HCT116 (cell line): ENCODE measurements at regions not wholly inside any gene's neighbourhood (a gene's known extent, or its start where the extent isn't known, plus 50 kb on each side); places are given as distances from the start of the nearest gene placed in this dataset.

ENCODE experiments used
- ATAC-seq: fragments of 200-7000 bp; cut with Tn5 transposase; 2 replicates; pipeline ENCODE4 v1.9.1; 2020; ENCODE audit warnings: mild to moderate bottlenecking, moderate library complexity
- BruUV-seq: library from RNA; stranded (reverse); fragments of 400-500 nt; replicated peaks from 2 replicates; lab custom pipeline; 2021; lab: Mats Ljungman, UMichigan
- CTCF ChIA-PET: fragments of 300-600 bp; sonication (Branson Sonifier 250); formaldehyde crosslinking; loops from one replicate; lab custom pipeline; 2021; ENCODE audit warnings: antibody characterized with exemption; lab: Charles Lee
- POLR2A ChIA-PET: fragments of 300-600, 350-600 bp; sonication (Branson Sonifier 250); formaldehyde crosslinking; loops from one replicate; lab custom pipeline; 2021; ENCODE audit warnings: antibody characterized with exemption; lab: Charles Lee
- RAD21 ChIA-PET, 2 experiments: fragments of 300-600 bp; sonication (Branson Sonifier 250); formaldehyde crosslinking; loops; one replicate each; lab custom pipeline; 2023; ENCODE audit warnings: low total read pairs in 2 of 2; ENCODE audit not compliant: uncharacterized antibody in 2 of 2, unreplicated experiment in 2 of 2, low non-redundant PET in 1 of 2; lab: Charles Lee
- DNase-seq: peaks from one replicate; pipeline ENCODE4 v3.0.0-alpha.2; 2010; ENCODE audit warnings: low read depth, low spot score
- H2AFZ ChIP-seq: fragments of 200-600 bp; shearing (Covaris generic), sonication (generic); 2 replicates; pipeline ENCODE4 v1.6.1; 2017; ENCODE audit warnings: low read depth, mixed run types, mixed read lengths, antibody characterized with exemption, low read length; ENCODE audit not compliant: poor library complexity, severe bottlenecking
- H3K27ac ChIP-seq: 2 replicates; pipeline ENCODE4 v1.5.1; 2012; ENCODE audit warnings: low read depth, low read length
- H3K27me3 ChIP-seq: fragments of 200-600 bp; sonication (generic); 2 replicates; pipeline ENCODE4 v1.6.1; 2016; ENCODE audit warnings: mixed run types, low read length, mixed read lengths; ENCODE audit not compliant: insufficient read depth
- H3K36me3 ChIP-seq, 2 experiments: fragments of 200-500 bp in 1 of 2; fragments of 200-600 bp in 1 of 2; sonication (Bioruptor generic) in 1 of 2; sonication (generic) in 1 of 2; 2 replicates each; pipeline versions ENCODE4 v1.5.1 to v1.6.1; 2014 to 2016; ENCODE audit warnings: low read length in 2 of 2, inconsistent platforms in 1 of 2, mixed read lengths in 1 of 2, mixed run types in 1 of 2; ENCODE audit not compliant: insufficient read depth in 2 of 2, control insufficient read depth in 1 of 2
- H3K4me1 ChIP-seq, 2 experiments: fragments of 200-600 bp in 1 of 2; sonication (generic) in 1 of 2; 2 replicates each; pipeline versions ENCODE4 v1.5.1 to v1.6.1; 2012 to 2017; ENCODE audit warnings: low read length in 2 of 2, inconsistent platforms in 1 of 2, mild to moderate bottlenecking in 1 of 2, mixed read lengths in 1 of 2, mixed run types in 1 of 2, moderate library complexity in 1 of 2; ENCODE audit not compliant: insufficient read depth in 2 of 2, control insufficient read depth in 1 of 2
- H3K4me2 ChIP-seq: fragments of 200-600 bp; sonication (generic); 2 replicates; pipeline ENCODE4 v1.6.1; 2017; ENCODE audit warnings: mixed run types, low read length, mixed read lengths
- H3K4me3 ChIP-seq, 2 experiments: fragments of 200-600 bp in 1 of 2; sonication (generic) in 1 of 2; replicated peaks in 1 of 2; 2 replicates each; pipeline ENCODE4 v1.5.1; 2011 to 2016; ENCODE audit warnings: low read length in 2 of 2, control low read depth in 1 of 2, low read depth in 1 of 2, mild to moderate bottlenecking in 1 of 2, mixed read lengths in 1 of 2, mixed run types in 1 of 2
- H3K79me2 ChIP-seq: fragments of 200-600 bp; sonication (generic); 2 replicates; pipeline ENCODE4 v1.6.1; 2017; ENCODE audit warnings: mild to moderate bottlenecking, mixed run types, low read length, moderate library complexity, mixed read lengths; ENCODE audit not compliant: insufficient read depth
- H3K9ac ChIP-seq: fragments of 200-600 bp; sonication (generic); 2 replicates; pipeline ENCODE4 v1.6.1; 2016; ENCODE audit warnings: low read length, mixed read lengths
- H3K9me2 ChIP-seq: fragments of 200-600 bp; sonication (generic), shearing (Covaris generic); 2 replicates; pipeline ENCODE4 v1.6.1; 2017; ENCODE audit warnings: mixed run types, mild to moderate bottlenecking, moderate library complexity; ENCODE audit not compliant: insufficient read depth
- H3K9me3 ChIP-seq, 2 experiments: fragments of 200-500 bp in 1 of 2; fragments of 200-600 bp in 1 of 2; sonication (Bioruptor generic) in 1 of 2; sonication (generic) in 1 of 2; 2 replicates each; pipeline ENCODE4 v1.6.1; 2014 to 2017; ENCODE audit warnings: low read length in 2 of 2, mixed read lengths in 2 of 2, inconsistent platforms in 1 of 2, low read depth in 1 of 2, mild to moderate bottlenecking in 1 of 2, mixed run types in 1 of 2, moderate library complexity in 1 of 2; ENCODE audit not compliant: control insufficient read depth in 1 of 2, insufficient read depth in 1 of 2
- H4K20me1 ChIP-seq: fragments of 200-600 bp; sonication (generic), shearing (Covaris generic); 2 replicates; pipeline ENCODE4 v1.6.1; 2017; ENCODE audit warnings: mixed run types, mild to moderate bottlenecking, moderate library complexity; ENCODE audit not compliant: insufficient read depth
- EZH2 ChIP-seq: fragments of 200-600 bp; sonication (generic); IDR thresholded peaks from 2 replicates; pipeline ENCODE4 v1.6.1; 2017; ENCODE audit warnings: antibody characterized with exemption, mixed run types
- JUND ChIP-seq: IDR thresholded peaks from 2 replicates; pipeline ENCODE4 v1.6.1; 2012
- POLR2A ChIP-seq: IDR thresholded peaks from 2 replicates; pipeline ENCODE4 v1.7.0; 2011; ENCODE audit warnings: borderline replicate concordance; ENCODE audit not compliant: insufficient read depth, insufficient read length; ENCODE audit errors: extremely low read depth
- RAD21 ChIP-seq: IDR thresholded peaks from 2 replicates; pipeline ENCODE4 v1.6.1; 2012; ENCODE audit warnings: low read depth, mild to moderate bottlenecking
- SP1 ChIP-seq: IDR thresholded peaks from 2 replicates; pipeline ENCODE4 v1.6.1; 2012; ENCODE audit warnings: low read depth
- TCF7L2 ChIP-seq: IDR thresholded peaks from 2 replicates; pipeline ENCODE4 v1.7.0; 2011; ENCODE audit warnings: borderline replicate concordance, inconsistent platforms; ENCODE audit not compliant: insufficient read depth, insufficient read length; ENCODE audit errors: extremely low read depth
- YY1 ChIP-seq: IDR thresholded peaks from 2 replicates; pipeline ENCODE4 v1.6.1; 2011; ENCODE audit warnings: low read length, low read depth, moderate library complexity, mild to moderate bottlenecking; ENCODE audit not compliant: insufficient replicate concordance; ENCODE audit errors: extremely low read depth
- intact Hi-C: fragments of 100-400 bp; cut with micrococcal nuclease; formaldehyde crosslinking; loops from 2 replicates; pipeline ENCODE4 v1.10.0; 2022
- TF ChIP-seq, protein P1 (sequence below), 3 experiments: fragments of 200-600 bp in 1 of 3; sonication (generic) in 1 of 3; IDR thresholded peaks in 2 of 3; conservative IDR thresholded peaks in 1 of 3; 2 replicates each; pipeline ENCODE4 v1.5.1; 2012 to 2017; ENCODE audit warnings: low read depth in 2 of 3, low read length in 2 of 3, antibody characterized with exemption in 1 of 3, borderline replicate concordance in 1 of 3, control low read depth in 1 of 3, mild to moderate bottlenecking in 1 of 3, mixed read lengths in 1 of 3, mixed run types in 1 of 3, moderate library complexity in 1 of 3; ENCODE audit not compliant: insufficient read depth in 1 of 3
- TF ChIP-seq, protein P2 (sequence below): IDR thresholded peaks from 2 replicates; pipeline ENCODE4 v1.6.1; 2012; ENCODE audit warnings: low read depth
- TF ChIP-seq, protein P3 (sequence below): IDR thresholded peaks from 2 replicates; pipeline ENCODE4 v1.6.1; 2012

DNA sequence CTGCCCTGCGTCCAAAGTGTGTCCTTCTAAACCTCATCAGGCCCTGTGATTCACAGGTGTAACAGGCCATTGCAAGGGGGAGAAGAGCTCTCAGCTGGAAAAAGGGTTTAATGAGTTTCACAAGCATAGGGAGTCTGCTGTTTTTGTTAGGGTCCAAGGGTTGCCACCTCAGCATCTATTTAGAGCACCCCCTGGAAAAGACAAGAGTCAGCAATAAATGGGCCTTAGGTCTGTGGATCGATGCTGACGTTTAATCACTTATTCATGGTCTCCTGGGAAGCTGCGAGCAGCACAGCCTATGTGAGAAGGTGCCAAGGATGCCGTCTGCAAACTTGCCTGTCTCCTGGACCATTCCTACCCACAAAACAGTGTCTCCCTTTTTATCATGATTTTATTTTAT is 78.4 kb upstream of the BAIAP2L1 start:
- no peak for TF ChIP-seq POLR2A
- TF ChIP-seq YY1 = no peak
- no peak for TF ChIP-seq SP1
- TF ChIP-seq TCF7L2 = no peak
- no peak for TF ChIP-seq JUND
- TF ChIP-seq, protein P1, sequence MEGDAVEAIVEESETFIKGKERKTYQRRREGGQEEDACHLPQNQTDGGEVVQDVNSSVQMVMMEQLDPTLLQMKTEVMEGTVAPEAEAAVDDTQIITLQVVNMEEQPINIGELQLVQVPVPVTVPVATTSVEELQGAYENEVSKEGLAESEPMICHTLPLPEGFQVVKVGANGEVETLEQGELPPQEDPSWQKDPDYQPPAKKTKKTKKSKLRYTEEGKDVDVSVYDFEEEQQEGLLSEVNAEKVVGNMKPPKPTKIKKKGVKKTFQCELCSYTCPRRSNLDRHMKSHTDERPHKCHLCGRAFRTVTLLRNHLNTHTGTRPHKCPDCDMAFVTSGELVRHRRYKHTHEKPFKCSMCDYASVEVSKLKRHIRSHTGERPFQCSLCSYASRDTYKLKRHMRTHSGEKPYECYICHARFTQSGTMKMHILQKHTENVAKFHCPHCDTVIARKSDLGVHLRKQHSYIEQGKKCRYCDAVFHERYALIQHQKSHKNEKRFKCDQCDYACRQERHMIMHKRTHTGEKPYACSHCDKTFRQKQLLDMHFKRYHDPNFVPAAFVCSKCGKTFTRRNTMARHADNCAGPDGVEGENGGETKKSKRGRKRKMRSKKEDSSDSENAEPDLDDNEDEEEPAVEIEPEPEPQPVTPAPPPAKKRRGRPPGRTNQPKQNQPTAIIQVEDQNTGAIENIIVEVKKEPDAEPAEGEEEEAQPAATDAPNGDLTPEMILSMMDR (IDR thresholded peaks at IDR 0.05 in 2 of 3, conservative IDR thresholded peaks at IDR 0.05 in 1 of 3; ENCODE audit: borderline replicate concordance in 1 of 3, insufficient read depth in 1 of 3, low read depth in 2 of 3, low read length in 2 of 3) = no peak
- TF ChIP-seq, protein P2, sequence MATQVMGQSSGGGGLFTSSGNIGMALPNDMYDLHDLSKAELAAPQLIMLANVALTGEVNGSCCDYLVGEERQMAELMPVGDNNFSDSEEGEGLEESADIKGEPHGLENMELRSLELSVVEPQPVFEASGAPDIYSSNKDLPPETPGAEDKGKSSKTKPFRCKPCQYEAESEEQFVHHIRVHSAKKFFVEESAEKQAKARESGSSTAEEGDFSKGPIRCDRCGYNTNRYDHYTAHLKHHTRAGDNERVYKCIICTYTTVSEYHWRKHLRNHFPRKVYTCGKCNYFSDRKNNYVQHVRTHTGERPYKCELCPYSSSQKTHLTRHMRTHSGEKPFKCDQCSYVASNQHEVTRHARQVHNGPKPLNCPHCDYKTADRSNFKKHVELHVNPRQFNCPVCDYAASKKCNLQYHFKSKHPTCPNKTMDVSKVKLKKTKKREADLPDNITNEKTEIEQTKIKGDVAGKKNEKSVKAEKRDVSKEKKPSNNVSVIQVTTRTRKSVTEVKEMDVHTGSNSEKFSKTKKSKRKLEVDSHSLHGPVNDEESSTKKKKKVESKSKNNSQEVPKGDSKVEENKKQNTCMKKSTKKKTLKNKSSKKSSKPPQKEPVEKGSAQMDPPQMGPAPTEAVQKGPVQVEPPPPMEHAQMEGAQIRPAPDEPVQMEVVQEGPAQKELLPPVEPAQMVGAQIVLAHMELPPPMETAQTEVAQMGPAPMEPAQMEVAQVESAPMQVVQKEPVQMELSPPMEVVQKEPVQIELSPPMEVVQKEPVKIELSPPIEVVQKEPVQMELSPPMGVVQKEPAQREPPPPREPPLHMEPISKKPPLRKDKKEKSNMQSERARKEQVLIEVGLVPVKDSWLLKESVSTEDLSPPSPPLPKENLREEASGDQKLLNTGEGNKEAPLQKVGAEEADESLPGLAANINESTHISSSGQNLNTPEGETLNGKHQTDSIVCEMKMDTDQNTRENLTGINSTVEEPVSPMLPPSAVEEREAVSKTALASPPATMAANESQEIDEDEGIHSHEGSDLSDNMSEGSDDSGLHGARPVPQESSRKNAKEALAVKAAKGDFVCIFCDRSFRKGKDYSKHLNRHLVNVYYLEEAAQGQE = no peak
- TF ChIP-seq EZH2 = no peak
- TF ChIP-seq RAD21 = no peak
- TF ChIP-seq, protein P3, sequence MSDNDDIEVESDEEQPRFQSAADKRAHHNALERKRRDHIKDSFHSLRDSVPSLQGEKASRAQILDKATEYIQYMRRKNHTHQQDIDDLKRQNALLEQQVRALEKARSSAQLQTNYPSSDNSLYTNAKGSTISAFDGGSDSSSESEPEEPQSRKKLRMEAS = no peak
- no peaks in the 10 kb centered on the region for H3K4me1 ChIP-seq
- no peak overlapping the region for H3K4me3 ChIP-seq
- no peaks in the 10 kb centered on the region for H4K20me1 ChIP-seq
- no peaks in the 10 kb centered on the region for H3K9me2 ChIP-seq
- no peaks in the 10 kb centered on the region for H3K36me3 ChIP-seq
- no peaks in the 10 kb centered on the region for H3K79me2 ChIP-seq
- ChIA-PET RAD21 (no interaction called here), POLR2A (no interaction called here), CTCF (no interaction called here)
- no peak for ATAC-seq
- H3K27ac ChIP-seq = no peak overlapping the region
- intact Hi-C loops = no loop called here
- no TSS peak for BruUV-seq
- H2AFZ ChIP-seq = no peak overlapping the region
- no peak for DNase-seq
- no peak overlapping the region for H3K9ac ChIP-seq
- no peaks in the 10 kb centered on the region for H3K27me3 ChIP-seq
- H3K9me3 ChIP-seq = peaks cover 0 to 6% of the 10 kb centered on the region in 2 experiments; a peak in 1 of 4 replicates
- no peak overlapping the region for H3K4me2 ChIP-seq
